ENCODE measurements at regions not wholly inside any gene's neighbourhood (a gene's known extent, or its start where the extent isn't known, plus 50 kb on each side); places are given as distances from the start of the nearest gene placed in this dataset.

GRCh38 chr6:137545073-137545472 lies 50.9 kb upstream of the OLIG3 start:
- no peaks in the 10 kb centered on the region for H3K9me3 ChIP-seq
- no peak overlapping the region for H3K27ac ChIP-seq
- H3K27me3 ChIP-seq (ENCODE audit: low read depth), result no peaks in the 10 kb centered on the region
- no peak overlapping the region for H3K4me3 ChIP-seq
- ATAC-seq (no peak), DNase-seq (no peak)
- H3K36me3 ChIP-seq, result no peaks in the 10 kb centered on the region
- TF ChIP-seq, protein P1, sequence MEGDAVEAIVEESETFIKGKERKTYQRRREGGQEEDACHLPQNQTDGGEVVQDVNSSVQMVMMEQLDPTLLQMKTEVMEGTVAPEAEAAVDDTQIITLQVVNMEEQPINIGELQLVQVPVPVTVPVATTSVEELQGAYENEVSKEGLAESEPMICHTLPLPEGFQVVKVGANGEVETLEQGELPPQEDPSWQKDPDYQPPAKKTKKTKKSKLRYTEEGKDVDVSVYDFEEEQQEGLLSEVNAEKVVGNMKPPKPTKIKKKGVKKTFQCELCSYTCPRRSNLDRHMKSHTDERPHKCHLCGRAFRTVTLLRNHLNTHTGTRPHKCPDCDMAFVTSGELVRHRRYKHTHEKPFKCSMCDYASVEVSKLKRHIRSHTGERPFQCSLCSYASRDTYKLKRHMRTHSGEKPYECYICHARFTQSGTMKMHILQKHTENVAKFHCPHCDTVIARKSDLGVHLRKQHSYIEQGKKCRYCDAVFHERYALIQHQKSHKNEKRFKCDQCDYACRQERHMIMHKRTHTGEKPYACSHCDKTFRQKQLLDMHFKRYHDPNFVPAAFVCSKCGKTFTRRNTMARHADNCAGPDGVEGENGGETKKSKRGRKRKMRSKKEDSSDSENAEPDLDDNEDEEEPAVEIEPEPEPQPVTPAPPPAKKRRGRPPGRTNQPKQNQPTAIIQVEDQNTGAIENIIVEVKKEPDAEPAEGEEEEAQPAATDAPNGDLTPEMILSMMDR (IDR thresholded peaks at IDR 0.05), result no peak
- no peaks in the 10 kb centered on the region for H3K4me1 ChIP-seq
- intact Hi-C loops (cut with DNase I), result no loop called here

GRCh38 chr6:137547186-137547585 lies 53.0 kb upstream of the OLIG3 start:
- Histone ChIP-seq H3K9me3 (no peaks in the 10 kb centered on the region), H3K27me3 (ENCODE audit: low read depth) (peaks cover 3% of the 10 kb centered on the region), H3K36me3 (no peaks in the 10 kb centered on the region), H3K27ac (no peak overlapping the region), H3K4me1 (no peaks in the 10 kb centered on the region), H3K4me3 (no peak overlapping the region)
- DNase-seq (no peak), ATAC-seq (no peak)
- intact Hi-C loops (cut with DNase I), result no loop called here
- TF ChIP-seq, protein P1 (IDR thresholded peaks at IDR 0.05), result no peak

DNA sequence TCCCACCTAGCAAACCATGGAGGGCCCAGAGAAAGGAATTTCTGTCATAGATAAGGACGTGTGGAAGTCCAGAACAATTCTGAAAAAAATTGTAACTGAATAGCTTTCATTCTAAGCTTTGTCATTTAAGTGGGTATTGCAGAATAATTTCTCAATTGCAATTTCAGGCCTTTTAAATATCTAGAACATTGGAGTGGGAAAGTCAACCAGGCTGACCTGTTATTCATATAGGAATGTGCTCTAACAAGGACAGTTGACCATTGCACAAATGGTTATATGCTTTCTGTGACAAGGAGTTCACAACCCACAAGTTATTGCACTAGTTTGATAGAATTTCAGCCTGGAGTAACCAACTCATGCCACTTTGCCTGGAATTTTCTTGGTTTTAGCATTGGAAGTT lies 53.4 kb upstream of the OLIG3 start:
- no peak overlapping the region for H3K27ac ChIP-seq
- H3K27me3 ChIP-seq (ENCODE audit: low read depth), result peaks cover 3% of the 10 kb centered on the region
- ATAC-seq, result no peak
- TF ChIP-seq, protein P1 (IDR thresholded peaks at IDR 0.05), result no peak
- intact Hi-C loops (cut with DNase I), result no loop called here
- DNase-seq, result no peak
- no peaks in the 10 kb centered on the region for H3K9me3 ChIP-seq
- no peaks in the 10 kb centered on the region for H3K4me1 ChIP-seq
- no peak overlapping the region for H3K4me3 ChIP-seq
- H3K36me3 ChIP-seq, result no peaks in the 10 kb centered on the region

DNA sequence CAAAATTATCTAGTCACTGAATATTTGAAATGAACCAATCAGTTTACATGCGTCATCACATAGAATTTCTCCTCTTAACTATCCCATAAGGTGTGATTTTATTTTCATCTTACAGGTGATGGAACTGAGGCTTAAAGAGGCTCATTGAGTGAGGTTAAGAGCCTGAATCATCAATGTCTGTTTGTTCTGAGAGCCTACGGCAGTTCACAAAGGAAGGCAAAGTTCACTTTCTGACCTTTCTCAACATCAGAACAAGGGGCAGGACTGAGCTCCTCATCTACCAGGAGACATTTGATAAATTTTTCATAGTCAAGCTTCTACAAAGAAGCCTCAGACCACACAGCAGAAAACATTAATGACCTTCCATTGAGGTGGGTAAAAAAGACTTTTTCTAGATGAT lies 54.9 kb upstream of the OLIG3 start:
- intact Hi-C loops (cut with DNase I), result no loop called here
- TF ChIP-seq, protein P1 (IDR thresholded peaks at IDR 0.05), result no peak
- ATAC-seq, result no peak
- H3K4me3 ChIP-seq, result no peak overlapping the region
- no peaks in the 10 kb centered on the region for H3K36me3 ChIP-seq
- no peak overlapping the region for H3K27ac ChIP-seq
- no peak for DNase-seq
- no peaks in the 10 kb centered on the region for H3K4me1 ChIP-seq
- no peaks in the 10 kb centered on the region for H3K9me3 ChIP-seq
- H3K27me3 ChIP-seq (ENCODE audit: low read depth), result peaks cover 3% of the 10 kb centered on the region

GRCh38 chr6:137550535-137550934 lies 56.3 kb upstream of the OLIG3 start:
- ATAC-seq (no peak), DNase-seq (no peak)
- H3K27ac ChIP-seq, result no peak overlapping the region
- peaks cover 3% of the 10 kb centered on the region for H3K27me3 ChIP-seq (ENCODE audit: low read depth)
- no peak overlapping the region for H3K4me3 ChIP-seq
- no peaks in the 10 kb centered on the region for H3K9me3 ChIP-seq
- TF ChIP-seq, protein P1 (IDR thresholded peaks at IDR 0.05), result no peak
- no peaks in the 10 kb centered on the region for H3K4me1 ChIP-seq
- intact Hi-C loops (cut with DNase I), result no loop called here
- H3K36me3 ChIP-seq, result no peaks in the 10 kb centered on the region

DNA sequence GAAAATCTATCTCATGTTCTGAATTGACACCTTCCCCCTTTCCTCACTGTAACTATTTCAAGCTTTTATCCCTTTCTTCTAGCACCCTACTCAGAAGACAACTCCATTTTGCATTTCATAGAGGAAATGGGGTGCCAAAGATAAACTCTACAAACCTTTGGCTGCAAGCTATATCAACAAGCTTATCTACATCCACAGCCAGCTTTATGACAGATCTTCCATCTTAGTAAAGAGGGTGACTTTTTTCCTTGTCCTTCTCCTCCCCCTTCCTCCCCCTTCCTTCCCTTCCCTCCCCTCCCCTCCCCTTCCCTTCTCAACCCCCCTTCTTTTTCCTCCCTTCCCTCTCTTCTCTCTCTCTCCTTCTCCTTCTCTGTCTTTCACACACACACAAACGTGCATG lies 58.0 kb upstream of the OLIG3 start:
- ATAC-seq (no peak), DNase-seq (no peak)
- Histone ChIP-seq H3K27me3 (ENCODE audit: low read depth) (peaks cover 3% of the 10 kb centered on the region), H3K36me3 (no peaks in the 10 kb centered on the region), H3K27ac (no peak overlapping the region), H3K4me1 (no peaks in the 10 kb centered on the region), H3K9me3 (no peaks in the 10 kb centered on the region), H3K4me3 (no peak overlapping the region)
- intact Hi-C loops (cut with DNase I), result no loop called here
- TF ChIP-seq, protein P1 (IDR thresholded peaks at IDR 0.05), result no peak
